B cell (primary cell): ENCODE measurements at regions not wholly inside any gene's neighbourhood (a gene's known extent, or its start where the extent isn't known, plus 50 kb on each side); places are given as distances from the start of the nearest gene placed in this dataset.

ENCODE experiments used
- EZH2 ChIP-seq: IDR thresholded peaks from 2 replicates; pipeline ENCODE4 v1.6.1; 2012; ENCODE audit warnings: borderline replicate concordance, low read depth, mild to moderate bottlenecking, moderate library complexity, low read length; ENCODE audit not compliant: insufficient read depth, poor library complexity, severe bottlenecking
- TF ChIP-seq, protein P1 (sequence below): fragments of 200-600 bp; IDR thresholded peaks from one replicate; pipeline ENCODE4 v1.8.0; 2022; ENCODE audit warnings: antibody characterized with exemption, mild to moderate bottlenecking

DNA sequence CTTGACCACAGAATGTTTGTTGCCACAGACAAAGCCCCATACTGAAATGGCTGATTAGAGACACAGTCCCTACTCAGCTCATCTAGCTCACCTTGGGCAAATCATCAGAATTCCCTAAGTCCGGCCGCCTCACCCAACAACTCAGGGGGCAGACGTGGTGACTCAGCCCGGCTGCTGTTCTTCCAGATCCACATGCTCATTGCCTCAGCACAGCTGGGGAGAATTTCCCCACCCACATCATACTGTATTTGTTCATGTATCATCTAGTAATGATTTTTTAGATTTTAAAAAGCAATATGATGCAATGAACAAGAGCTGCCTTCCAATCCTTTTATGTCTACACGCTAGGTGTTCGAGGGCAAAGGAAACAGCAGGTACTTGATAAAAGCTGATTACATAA, 333.8 kb upstream of the TENM3 start:
- TF ChIP-seq, protein P1, sequence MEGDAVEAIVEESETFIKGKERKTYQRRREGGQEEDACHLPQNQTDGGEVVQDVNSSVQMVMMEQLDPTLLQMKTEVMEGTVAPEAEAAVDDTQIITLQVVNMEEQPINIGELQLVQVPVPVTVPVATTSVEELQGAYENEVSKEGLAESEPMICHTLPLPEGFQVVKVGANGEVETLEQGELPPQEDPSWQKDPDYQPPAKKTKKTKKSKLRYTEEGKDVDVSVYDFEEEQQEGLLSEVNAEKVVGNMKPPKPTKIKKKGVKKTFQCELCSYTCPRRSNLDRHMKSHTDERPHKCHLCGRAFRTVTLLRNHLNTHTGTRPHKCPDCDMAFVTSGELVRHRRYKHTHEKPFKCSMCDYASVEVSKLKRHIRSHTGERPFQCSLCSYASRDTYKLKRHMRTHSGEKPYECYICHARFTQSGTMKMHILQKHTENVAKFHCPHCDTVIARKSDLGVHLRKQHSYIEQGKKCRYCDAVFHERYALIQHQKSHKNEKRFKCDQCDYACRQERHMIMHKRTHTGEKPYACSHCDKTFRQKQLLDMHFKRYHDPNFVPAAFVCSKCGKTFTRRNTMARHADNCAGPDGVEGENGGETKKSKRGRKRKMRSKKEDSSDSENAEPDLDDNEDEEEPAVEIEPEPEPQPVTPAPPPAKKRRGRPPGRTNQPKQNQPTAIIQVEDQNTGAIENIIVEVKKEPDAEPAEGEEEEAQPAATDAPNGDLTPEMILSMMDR, result no peak
- TF ChIP-seq EZH2, result no peak
